Progenitor cell of endocrine pancreas (in vitro differentiated cells): ENCODE measurements at regions not wholly inside any gene's neighbourhood (a gene's known extent, or its start where the extent isn't known, plus 50 kb on each side); places are given as distances from the start of the nearest gene placed in this dataset.

Experiments
- DNase-seq: peaks from one replicate; pipeline ENCODE4 v3.0.0; 2021; ENCODE audit warnings: low spot score; ENCODE audit not compliant: unreplicated experiment
- H3K27ac Mint-ChIP-seq: 2 replicates; pipeline ENCODE4 v1.8.0; 2021; ENCODE audit warnings: mild to moderate bottlenecking, moderate library complexity, mixed read lengths
- H3K27me3 Mint-ChIP-seq: 2 replicates; pipeline ENCODE4 v1.8.0; 2021; ENCODE audit warnings: mixed read lengths
- H3K36me3 Mint-ChIP-seq: 2 replicates; pipeline ENCODE4 v1.8.0; 2022; ENCODE audit warnings: mixed read lengths; ENCODE audit not compliant: insufficient read depth
- H3K4me1 Mint-ChIP-seq: 2 replicates; pipeline ENCODE4 v1.8.0; 2021; ENCODE audit warnings: low read depth, mixed read lengths
- H3K4me3 Mint-ChIP-seq: 2 replicates; pipeline ENCODE4 v1.8.0; 2021; ENCODE audit warnings: low read depth, mild to moderate bottlenecking, moderate library complexity, mixed read lengths
- H3K9me3 Mint-ChIP-seq: 2 replicates; pipeline ENCODE4 v1.8.0; 2021; ENCODE audit warnings: low read depth, mixed read lengths
- CTCF ChIP-seq: fragments of 200-600 bp; sonication (generic); IDR thresholded peaks from one replicate; pipeline ENCODE4 v1.5.0; 2021; ENCODE audit warnings: antibody characterized with exemption, mild to moderate bottlenecking; ENCODE audit not compliant: unreplicated experiment

GRCh38 chr13:26964278-26965250, 204.0 kb upstream of the GPR12 start:
- TF ChIP-seq CTCF, result no peak
- H3K36me3 Mint-ChIP-seq, result no peaks in the 10 kb centered on the region
- peaks cover 86% of the 10 kb centered on the region for H3K4me1 Mint-ChIP-seq
- no peaks in the 10 kb centered on the region for H3K27me3 Mint-ChIP-seq
- no peaks in the 10 kb centered on the region for H3K9me3 Mint-ChIP-seq
- no peak for DNase-seq
- H3K27ac Mint-ChIP-seq, result peak overlapping the region; percentile 69
- H3K4me3 Mint-ChIP-seq, result no peak overlapping the region

GRCh38 chr13:26962671-26963070, 202.1 kb upstream of the GPR12 start:
- no peak for DNase-seq
- H3K27ac Mint-ChIP-seq, result peak overlapping the region; percentile 84
- H3K4me1 Mint-ChIP-seq, result peaks cover 74% of the 10 kb centered on the region
- no peak for TF ChIP-seq CTCF
- H3K36me3 Mint-ChIP-seq, result no peaks in the 10 kb centered on the region
- H3K27me3 Mint-ChIP-seq, result no peaks in the 10 kb centered on the region
- H3K9me3 Mint-ChIP-seq, result no peaks in the 10 kb centered on the region
- H3K4me3 Mint-ChIP-seq, result no peak overlapping the region

GRCh38 chr13:26961890-26962615, 201.5 kb upstream of the GPR12 start:
- no peaks in the 10 kb centered on the region for H3K9me3 Mint-ChIP-seq
- H3K4me3 Mint-ChIP-seq, result no peak overlapping the region
- H3K27me3 Mint-ChIP-seq, result no peaks in the 10 kb centered on the region
- TF ChIP-seq CTCF, result no peak
- H3K27ac Mint-ChIP-seq, result peak overlapping the region; percentile 78
- DNase-seq, result peak; percentile 16
- no peaks in the 10 kb centered on the region for H3K36me3 Mint-ChIP-seq
- peaks cover 72% of the 10 kb centered on the region for H3K4me1 Mint-ChIP-seq

GRCh38 chr13:26957182-26957581, 196.6 kb upstream of the GPR12 start:
- Mint-ChIP-seq H3K4me3 (no peak overlapping the region), H3K27me3 (no peaks in the 10 kb centered on the region), H3K4me1 (peaks cover 59% of the 10 kb centered on the region), H3K27ac (peak overlapping the region; percentile 4), H3K36me3 (no peaks in the 10 kb centered on the region), H3K9me3 (no peaks in the 10 kb centered on the region)
- TF ChIP-seq CTCF, result no peak
- DNase-seq, result no peak

GRCh38 chr13:26956522-26957142, 196.0 kb upstream of the GPR12 start:
- Mint-ChIP-seq H3K4me1 (peaks cover 57% of the 10 kb centered on the region), H3K27ac (peak overlapping the region; percentile 73), H3K27me3 (no peaks in the 10 kb centered on the region), H3K4me3 (no peak overlapping the region), H3K9me3 (no peaks in the 10 kb centered on the region), H3K36me3 (no peaks in the 10 kb centered on the region)
- no peak for DNase-seq
- no peak for TF ChIP-seq CTCF
